ENCODE measurements at regions not wholly inside any gene's neighbourhood (a gene's known extent, or its start where the extent isn't known, plus 50 kb on each side); places are given as distances from the start of the nearest gene placed in this dataset.

- Histone ChIP-seq H3K27ac (replicated peaks) (no peak overlapping the region), H3K4me3 (replicated peaks; ENCODE audit: insufficient read depth, low read length) (no peak overlapping the region), H3K27me3 (ENCODE audit: insufficient read depth, poor library complexity, severe bottlenecking) (no peaks in the 10 kb centered on the region)
- TF ChIP-seq, protein P1, sequence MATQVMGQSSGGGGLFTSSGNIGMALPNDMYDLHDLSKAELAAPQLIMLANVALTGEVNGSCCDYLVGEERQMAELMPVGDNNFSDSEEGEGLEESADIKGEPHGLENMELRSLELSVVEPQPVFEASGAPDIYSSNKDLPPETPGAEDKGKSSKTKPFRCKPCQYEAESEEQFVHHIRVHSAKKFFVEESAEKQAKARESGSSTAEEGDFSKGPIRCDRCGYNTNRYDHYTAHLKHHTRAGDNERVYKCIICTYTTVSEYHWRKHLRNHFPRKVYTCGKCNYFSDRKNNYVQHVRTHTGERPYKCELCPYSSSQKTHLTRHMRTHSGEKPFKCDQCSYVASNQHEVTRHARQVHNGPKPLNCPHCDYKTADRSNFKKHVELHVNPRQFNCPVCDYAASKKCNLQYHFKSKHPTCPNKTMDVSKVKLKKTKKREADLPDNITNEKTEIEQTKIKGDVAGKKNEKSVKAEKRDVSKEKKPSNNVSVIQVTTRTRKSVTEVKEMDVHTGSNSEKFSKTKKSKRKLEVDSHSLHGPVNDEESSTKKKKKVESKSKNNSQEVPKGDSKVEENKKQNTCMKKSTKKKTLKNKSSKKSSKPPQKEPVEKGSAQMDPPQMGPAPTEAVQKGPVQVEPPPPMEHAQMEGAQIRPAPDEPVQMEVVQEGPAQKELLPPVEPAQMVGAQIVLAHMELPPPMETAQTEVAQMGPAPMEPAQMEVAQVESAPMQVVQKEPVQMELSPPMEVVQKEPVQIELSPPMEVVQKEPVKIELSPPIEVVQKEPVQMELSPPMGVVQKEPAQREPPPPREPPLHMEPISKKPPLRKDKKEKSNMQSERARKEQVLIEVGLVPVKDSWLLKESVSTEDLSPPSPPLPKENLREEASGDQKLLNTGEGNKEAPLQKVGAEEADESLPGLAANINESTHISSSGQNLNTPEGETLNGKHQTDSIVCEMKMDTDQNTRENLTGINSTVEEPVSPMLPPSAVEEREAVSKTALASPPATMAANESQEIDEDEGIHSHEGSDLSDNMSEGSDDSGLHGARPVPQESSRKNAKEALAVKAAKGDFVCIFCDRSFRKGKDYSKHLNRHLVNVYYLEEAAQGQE (IDR thresholded peaks at IDR 0.05; ENCODE audit: insufficient replicate concordance, low read depth), result no peak
- TF ChIP-seq POLR2AphosphoS5 (IDR thresholded peaks at IDR 0.05; ENCODE audit: low read depth), result no peak
- no peak for TF ChIP-seq SPI1 (IDR thresholded peaks at IDR 0.05; ENCODE audit: borderline replicate concordance, low read depth)
- no peak for TF ChIP-seq GABPA (IDR thresholded peaks at IDR 0.05; ENCODE audit: low read depth)
- TF ChIP-seq CTCF (IDR thresholded peaks at IDR 0.05; ENCODE audit: insufficient read depth, low read length), result no peak
- DNase-seq (ENCODE audit: low read depth in 1 of 2, low spot score in 1 of 2), result no peak
These were observed 69.7 kb upstream of the LARS2 start for GRCh38 chr3:45318689-45319088.

GRCh38 chr3:45319231-45319995, 69.0 kb upstream of the LARS2 start:
- TF ChIP-seq CTCF (IDR thresholded peaks at IDR 0.05; ENCODE audit: insufficient read depth, low read length) (no peak), GABPA (IDR thresholded peaks at IDR 0.05; ENCODE audit: low read depth) (no peak), POLR2AphosphoS5 (IDR thresholded peaks at IDR 0.05; ENCODE audit: low read depth) (no peak), SPI1 (IDR thresholded peaks at IDR 0.05; ENCODE audit: borderline replicate concordance, low read depth) (no peak)
- TF ChIP-seq, protein P1 (IDR thresholded peaks at IDR 0.05; ENCODE audit: insufficient replicate concordance, low read depth), result no peak
- Histone ChIP-seq H3K27ac (replicated peaks) (no peak overlapping the region), H3K4me3 (replicated peaks; ENCODE audit: insufficient read depth, low read length) (no peak overlapping the region), H3K27me3 (ENCODE audit: insufficient read depth, poor library complexity, severe bottlenecking) (no peaks in the 10 kb centered on the region)
- DNase-seq (ENCODE audit: low read depth in 1 of 2, low spot score in 1 of 2), result no peak

DNA sequence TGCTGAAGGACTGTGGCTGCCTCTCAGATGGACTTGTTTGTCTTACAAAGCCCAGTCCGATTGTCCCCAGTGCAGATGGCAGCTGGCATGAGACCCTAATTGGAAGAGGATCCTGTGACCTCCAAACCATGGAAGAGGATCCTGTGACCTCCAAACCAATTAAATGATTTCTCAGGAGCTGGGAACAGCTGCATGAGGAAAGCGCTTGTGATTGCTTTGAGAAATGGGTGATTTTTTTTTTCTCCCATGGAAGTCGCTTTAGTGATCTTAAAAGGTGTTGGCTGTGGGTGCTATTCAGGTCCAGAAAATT, 68.4 kb upstream of the LARS2 start:
- TF ChIP-seq SPI1 (IDR thresholded peaks at IDR 0.05; ENCODE audit: borderline replicate concordance, low read depth) (no peak), CTCF (IDR thresholded peaks at IDR 0.05; ENCODE audit: insufficient read depth, low read length) (no peak), POLR2AphosphoS5 (IDR thresholded peaks at IDR 0.05; ENCODE audit: low read depth) (no peak), GABPA (IDR thresholded peaks at IDR 0.05; ENCODE audit: low read depth) (no peak)
- TF ChIP-seq, protein P1 (IDR thresholded peaks at IDR 0.05; ENCODE audit: insufficient replicate concordance, low read depth), result no peak
- Histone ChIP-seq H3K27ac (replicated peaks) (no peak overlapping the region), H3K4me3 (replicated peaks; ENCODE audit: insufficient read depth, low read length) (no peak overlapping the region), H3K27me3 (ENCODE audit: insufficient read depth, poor library complexity, severe bottlenecking) (no peaks in the 10 kb centered on the region)
- no peak for DNase-seq (ENCODE audit: low read depth in 1 of 2, low spot score in 1 of 2)
